HG02885 (cell line): ENCODE measurements at regions not wholly inside any gene's neighbourhood (a gene's known extent, or its start where the extent isn't known, plus 50 kb on each side); places are given as distances from the start of the nearest gene placed in this dataset.
"Not testable (repeated sequence)": the region's sequence is repeated elsewhere in the genome, so short reads cannot be mapped to it uniquely, and the experiment has no call there.

Experiments used
- ATAC-seq: cut with Tn5 transposase; IDR thresholded peaks from one replicate; pipeline ENCODE4 v1.9.1; 2021; ENCODE audit warnings: mild to moderate bottlenecking; ENCODE audit not compliant: unreplicated experiment, poor library complexity

DNA sequence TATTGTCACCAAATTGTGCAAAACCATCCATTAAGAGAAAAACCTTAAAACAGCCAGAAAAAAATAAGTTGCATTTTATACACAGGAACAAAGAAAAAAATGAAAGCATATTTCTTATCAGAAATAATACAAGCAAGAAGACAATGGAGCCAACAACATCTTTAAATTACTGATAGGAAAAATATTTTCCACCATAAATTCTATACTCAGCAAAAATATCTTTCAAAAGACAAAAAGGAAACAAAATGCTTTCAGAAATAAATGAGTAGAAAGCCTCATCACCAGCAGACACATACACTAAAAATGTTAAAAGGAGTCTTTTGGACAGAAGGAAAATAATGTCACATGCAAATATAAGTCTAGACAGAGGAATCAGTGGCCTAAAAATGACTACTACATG, 106.4 kb upstream of the TRIB2 start:
- no peak for ATAC-seq

GRCh38 chr2:12612168-12612567, 104.6 kb upstream of the TRIB2 start:
- no peak for ATAC-seq

- no peak for ATAC-seq
Measured at GRCh38 chr2:12612671-12613070, 104.1 kb upstream of the TRIB2 start.

DNA sequence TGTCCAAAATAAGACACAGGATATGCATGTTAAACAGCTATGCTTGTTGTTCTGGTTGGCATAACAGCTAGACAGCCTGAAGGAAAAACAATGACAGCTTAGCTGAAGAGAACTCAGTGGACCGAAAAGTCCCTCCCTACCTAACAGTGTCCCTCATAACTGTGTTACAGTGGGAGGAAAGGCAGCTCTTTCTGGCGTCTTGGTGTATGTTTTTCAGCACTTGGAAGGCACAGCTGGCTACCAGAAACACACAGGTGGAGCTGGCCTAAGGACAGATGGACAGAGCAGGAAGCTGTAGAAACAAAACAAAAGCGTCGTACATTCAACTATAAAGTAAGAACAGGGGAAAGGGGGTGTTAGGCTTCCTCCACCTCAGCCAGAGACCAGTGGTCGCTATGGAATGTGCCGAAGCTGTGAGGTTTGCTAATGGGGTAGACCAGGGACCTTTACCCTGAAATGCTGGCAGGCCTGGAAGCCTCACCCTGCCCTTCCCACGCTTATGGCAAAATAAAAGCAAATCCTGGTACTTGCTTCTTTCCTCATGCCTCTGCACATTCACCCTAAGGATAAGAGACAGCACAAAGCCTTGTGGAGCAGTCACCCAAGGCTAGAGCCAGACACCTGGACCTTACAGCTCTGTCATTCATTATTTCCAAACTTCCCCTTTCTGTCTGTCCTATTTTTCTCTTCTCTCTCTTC, 103.5 kb upstream of the TRIB2 start:
- ATAC-seq = no peak

- ATAC-seq = no peak
Measured at GRCh38 chr2:12615509-12615908, 101.2 kb upstream of the TRIB2 start.

DNA sequence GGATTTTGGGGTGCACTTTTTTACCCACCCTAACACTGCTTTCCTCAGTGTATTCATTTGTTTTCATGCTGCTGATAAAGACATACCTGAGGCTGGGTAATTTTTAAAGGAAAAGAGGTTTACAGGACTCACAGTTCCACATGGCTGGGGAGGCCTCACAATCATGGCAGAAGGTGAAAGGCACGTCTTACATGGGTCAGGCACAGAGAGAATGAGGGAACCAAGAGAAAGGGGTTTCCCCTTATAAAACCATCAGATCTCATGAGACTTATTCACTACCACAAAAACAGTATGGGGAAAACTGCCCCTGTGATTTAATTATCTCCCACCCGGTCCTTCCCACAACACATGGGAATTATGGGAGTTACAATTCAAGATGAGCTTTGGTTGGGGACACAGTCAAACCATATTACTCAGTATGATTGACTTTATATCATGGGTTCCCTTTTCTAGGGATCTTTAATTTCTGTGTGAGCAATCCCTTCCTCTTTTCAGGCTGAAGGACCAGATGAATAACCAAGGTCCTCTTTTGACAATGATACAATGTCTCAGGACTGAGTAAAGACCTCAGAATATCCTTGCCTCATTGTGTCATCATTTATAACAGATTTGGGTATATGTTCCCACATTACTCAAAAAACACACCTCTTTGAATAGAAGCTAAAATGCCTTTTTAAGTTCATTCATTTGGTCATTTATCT, 100.1 kb upstream of the TRIB2 start:
- ATAC-seq = no peak

- no peak for ATAC-seq
Measured at GRCh38 chr2:12617366-12617765, 99.4 kb upstream of the TRIB2 start.

DNA sequence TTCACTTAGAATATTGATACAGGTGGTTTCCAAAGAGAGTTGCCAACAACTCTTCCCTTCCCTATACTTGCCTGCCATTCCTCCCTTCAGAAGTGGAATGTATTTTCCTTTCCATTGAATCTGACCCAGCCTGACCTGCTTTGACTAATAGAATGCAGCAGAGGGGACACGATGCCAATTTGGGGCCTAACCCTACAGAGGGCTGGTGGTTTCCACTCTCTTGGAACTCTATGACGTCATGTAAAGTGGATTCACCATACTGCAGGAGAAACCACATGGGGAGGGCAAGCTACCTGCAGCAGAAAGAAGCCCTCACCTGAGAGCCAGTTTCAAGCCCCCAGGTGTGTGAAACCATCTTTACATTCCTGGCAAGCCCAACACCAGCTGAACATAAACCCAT, 98.9 kb upstream of the TRIB2 start:
- no peak for ATAC-seq

DNA sequence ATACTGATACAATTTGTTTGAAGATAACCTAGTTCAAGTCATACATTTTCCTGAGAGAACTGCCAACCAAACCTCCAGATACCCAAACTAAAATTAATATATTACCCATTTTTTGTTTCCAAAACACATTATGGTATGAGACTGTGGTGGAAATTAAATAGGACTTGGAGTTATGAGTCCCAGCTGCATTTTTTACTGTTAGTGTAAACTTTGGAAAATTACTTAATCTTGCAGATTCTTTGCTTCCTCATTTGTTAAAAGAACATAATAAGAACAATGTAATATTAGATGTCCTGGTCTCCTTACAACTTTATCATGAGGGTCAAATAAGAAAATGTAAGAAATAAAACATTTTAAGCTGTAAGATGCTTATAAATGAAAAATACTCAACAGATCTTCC, 98.2 kb upstream of the TRIB2 start:
- ATAC-seq = no peak

- ATAC-seq = no peak
Measured at GRCh38 chr2:12619975-12620374, 96.8 kb upstream of the TRIB2 start.

DNA sequence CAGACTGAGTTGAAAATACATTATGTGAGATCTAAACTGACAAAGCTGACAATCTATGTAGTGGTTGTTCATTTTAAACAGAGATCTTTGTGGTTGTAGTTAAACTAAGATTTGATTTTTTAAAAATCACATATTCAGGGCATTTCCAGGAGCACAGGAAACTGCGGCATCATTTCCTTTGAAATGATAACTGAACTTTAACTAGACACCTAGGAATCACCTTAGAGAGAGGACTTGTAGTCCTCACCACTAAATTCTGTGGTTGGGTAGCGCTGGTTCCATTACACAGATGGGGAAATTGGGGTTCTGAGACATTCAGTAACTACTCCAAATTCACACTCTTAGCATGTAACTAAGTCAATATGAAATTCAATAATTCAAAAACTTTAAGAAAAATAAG, 96.0 kb upstream of the TRIB2 start:
- ATAC-seq = no peak

DNA sequence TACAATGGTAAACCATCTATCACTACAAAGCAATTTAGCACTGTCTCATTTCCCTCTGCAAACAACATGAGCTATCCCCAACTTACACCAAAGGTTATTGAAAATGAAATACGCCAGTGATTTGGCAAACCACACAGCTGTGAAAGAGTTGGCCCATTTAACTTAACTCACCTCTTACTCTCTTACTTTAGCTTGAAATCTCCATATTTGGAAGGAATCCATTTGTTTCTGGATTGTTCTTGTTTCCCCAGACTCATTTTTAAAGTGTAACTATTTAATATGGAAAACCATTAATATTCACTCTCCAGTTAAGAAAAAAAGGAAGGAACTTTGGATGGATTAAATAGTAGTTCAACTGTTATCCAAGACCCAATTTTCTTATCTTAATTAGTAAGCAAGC, 93.7 kb upstream of the TRIB2 start:
- ATAC-seq = no peak

DNA sequence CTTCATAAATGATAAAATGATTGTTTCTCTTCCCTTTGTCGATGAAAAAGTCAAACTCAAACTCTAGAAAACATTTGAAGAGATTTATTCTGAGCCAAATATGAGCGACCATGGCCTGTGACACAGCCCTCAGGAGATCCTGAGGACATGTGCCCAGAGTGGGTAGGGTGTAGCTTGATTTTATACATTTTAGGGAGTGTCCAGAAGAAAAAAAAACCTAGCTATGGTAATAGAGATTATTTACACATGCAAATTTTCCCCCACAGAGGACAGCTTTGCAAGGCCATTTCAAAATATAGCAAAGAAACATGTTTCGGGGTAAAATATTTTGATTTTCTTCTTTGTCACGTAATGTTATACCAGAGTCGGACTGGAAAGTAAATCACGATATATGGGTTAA, 92.4 kb upstream of the TRIB2 start:
- no peak for ATAC-seq

DNA sequence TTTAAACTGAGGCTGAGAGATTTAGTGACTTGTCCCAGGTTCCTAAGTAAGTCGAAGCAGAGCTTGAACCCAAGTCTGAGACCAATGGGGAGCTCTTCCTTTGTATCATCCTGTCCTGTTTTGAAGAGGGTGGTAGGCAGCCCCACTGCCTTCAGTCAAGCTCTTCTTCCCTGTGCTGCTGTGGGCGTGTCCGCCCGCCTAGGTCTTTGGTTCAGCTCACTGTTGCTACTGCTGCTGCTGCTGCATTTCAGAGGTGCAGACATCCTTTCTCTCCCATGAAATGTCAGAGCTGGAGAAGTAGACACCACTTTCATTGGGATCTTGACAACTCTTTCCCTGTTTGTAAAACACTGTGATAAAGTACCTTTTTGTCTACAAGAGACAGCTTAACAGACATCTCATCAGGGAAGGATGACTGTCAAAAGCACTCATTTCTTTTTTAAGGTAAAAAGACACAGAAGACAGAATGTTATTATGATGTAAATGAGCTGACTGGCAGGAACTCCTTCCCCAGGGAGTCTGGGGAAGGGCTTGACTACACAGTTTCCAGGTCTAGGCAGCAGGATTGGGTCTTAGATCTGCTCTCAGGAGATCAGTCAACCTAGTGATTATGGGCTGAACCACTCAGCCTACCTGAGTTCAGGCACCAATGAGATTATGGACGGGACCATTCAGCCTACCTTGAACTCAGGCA, 91.7 kb upstream of the TRIB2 start:
- ATAC-seq = no peak

GRCh38 chr2:12628541-12628940, 88.2 kb upstream of the TRIB2 start:
- not testable (repeated sequence) for ATAC-seq

DNA sequence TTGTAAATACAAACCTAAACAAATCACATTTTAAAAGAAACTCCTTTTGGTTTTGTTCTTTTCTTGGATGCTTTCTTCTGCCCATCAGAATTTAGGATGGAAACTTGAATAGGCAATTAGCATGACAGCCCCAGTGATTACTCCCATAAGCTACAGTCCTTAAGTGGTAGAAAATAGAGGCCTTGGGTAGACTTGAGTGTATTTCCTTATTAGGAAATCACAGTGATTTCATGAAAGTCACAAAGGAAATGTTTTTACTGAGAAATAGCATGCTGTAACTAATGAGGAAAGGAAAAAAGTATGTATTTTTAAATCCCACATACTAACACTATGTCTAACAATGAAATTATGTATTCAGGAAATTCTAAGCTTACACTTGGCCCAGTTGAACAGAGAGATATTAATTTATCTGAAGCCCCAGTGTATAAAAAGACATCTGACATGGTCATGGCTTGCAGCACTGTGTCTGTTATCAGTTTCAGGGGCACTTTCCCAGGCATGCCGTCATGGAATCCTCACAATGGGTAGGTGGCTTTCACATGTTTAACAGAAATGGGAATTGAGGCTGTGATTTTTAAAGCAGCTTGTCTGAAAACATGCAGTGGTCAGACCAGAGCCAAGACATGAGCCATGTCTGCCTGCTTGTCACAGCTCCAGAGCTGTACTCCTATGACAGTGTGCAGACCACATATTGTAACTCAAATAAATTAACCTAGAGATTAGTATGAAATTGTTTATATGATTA, 79.7 kb upstream of the TRIB2 start:
- ATAC-seq = no peak

DNA sequence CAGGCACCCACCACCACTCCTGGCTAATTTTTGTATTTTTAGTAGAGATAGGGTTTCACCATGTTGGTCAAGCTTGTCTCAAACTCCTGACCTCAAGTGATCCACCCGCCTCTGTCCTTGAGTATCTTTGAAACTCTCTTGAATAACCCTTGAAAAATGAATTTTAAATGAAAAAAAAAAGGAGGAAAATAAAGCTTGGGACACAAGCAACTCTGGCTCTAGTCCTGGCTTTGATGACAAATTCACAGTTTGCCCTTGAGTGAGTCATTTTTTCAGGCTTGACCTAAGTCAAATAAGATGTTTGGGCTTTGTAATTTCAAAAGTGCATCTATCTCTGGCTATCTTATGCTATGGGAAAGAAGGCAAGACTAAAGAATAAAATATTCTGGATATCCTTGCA, 79.0 kb upstream of the TRIB2 start:
- no peak for ATAC-seq

GRCh38 chr2:12641441-12641840, 75.3 kb upstream of the TRIB2 start:
- ATAC-seq = no peak

GRCh38 chr2:12642332-12642731, 74.4 kb upstream of the TRIB2 start:
- ATAC-seq = no peak

GRCh38 chr2:12642859-12643258, 73.9 kb upstream of the TRIB2 start:
- no peak for ATAC-seq
